HFF-Myc (cell line): ENCODE measurements at regions not wholly inside any gene's neighbourhood (a gene's known extent, or its start where the extent isn't known, plus 50 kb on each side); places are given as distances from the start of the nearest gene placed in this dataset.
"Not testable (repeated sequence)": the region's sequence is repeated elsewhere in the genome, so short reads cannot be mapped to it uniquely, and the experiment has no call there.

ENCODE experiments used
- DNase-seq: peaks from one replicate; pipeline ENCODE4 v3.0.0-alpha.2; 2011; ENCODE audit warnings: low read depth; ENCODE audit errors: extremely low read depth
- H3K4me3 ChIP-seq: replicated peaks from 2 replicates; pipeline ENCODE4 v1.5.1; 2011; ENCODE audit warnings: low read depth, mild to moderate bottlenecking, control low read depth, low read length
- CTCF ChIP-seq: IDR thresholded peaks from 2 replicates; pipeline ENCODE4 v1.5.1; 2012; ENCODE audit warnings: mild to moderate bottlenecking, low read depth, low read length, control low read depth; ENCODE audit errors: missing control alignments

GRCh38 chr3:98699132-98699531 is 64.0 kb upstream of the ST3GAL6 start:
- no peak for DNase-seq
- H3K4me3 ChIP-seq, result no peak overlapping the region
- no peak for TF ChIP-seq CTCF

- H3K4me3 ChIP-seq, result no peak overlapping the region
- no peak for DNase-seq
- TF ChIP-seq CTCF, result no peak
Observed at GRCh38 chr3:98701071-98701675, 62.0 kb upstream of the ST3GAL6 start.

GRCh38 chr3:98702166-98702565 is 61.0 kb upstream of the ST3GAL6 start:
- H3K4me3 ChIP-seq, result no peak overlapping the region
- no peak for TF ChIP-seq CTCF
- no peak for DNase-seq

GRCh38 chr3:98705212-98705611 is 57.9 kb upstream of the ST3GAL6 start:
- H3K4me3 ChIP-seq, result no peak overlapping the region
- DNase-seq, result no peak
- no peak for TF ChIP-seq CTCF

GRCh38 chr3:98705694-98706093 is 57.4 kb upstream of the ST3GAL6 start:
- no peak for TF ChIP-seq CTCF
- DNase-seq, result no peak
- H3K4me3 ChIP-seq, result no peak overlapping the region

- DNase-seq, H3K4me3 ChIP-seq: not testable (repeated sequence)
Observed at GRCh38 chr3:98708681-98709080, 54.5 kb upstream of the ST3GAL6 start.

- no peak overlapping the region for H3K4me3 ChIP-seq
- no peak for DNase-seq
- no peak for TF ChIP-seq CTCF
Observed at GRCh38 chr3:98709441-98709840, 53.7 kb upstream of the ST3GAL6 start.
